ENCODE measurements at regions not wholly inside any gene's neighbourhood (a gene's known extent, or its start where the extent isn't known, plus 50 kb on each side); places are given as distances from the start of the nearest gene placed in this dataset.

DNA sequence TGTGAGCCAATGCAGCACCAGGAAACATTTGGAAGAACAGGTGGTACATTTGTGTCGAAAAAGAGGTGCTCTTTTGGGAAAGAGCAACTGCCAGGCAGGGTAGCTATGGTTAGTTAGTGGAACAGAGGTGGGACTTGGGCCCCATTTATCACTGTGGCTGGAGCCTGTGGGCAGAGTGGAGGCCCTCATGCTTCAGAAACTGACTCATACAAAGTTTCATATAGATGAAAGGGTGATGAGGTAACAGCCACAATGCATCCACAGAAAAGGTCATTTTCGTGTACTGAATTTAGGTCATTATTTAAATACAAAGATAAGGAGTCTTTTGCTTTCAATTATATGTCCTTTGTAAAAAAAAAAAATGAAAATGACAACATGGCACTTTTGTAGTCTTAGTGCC lies 76.4 kb upstream of the HS3ST5 start (continued):
- TF ChIP-seq, protein P1, sequence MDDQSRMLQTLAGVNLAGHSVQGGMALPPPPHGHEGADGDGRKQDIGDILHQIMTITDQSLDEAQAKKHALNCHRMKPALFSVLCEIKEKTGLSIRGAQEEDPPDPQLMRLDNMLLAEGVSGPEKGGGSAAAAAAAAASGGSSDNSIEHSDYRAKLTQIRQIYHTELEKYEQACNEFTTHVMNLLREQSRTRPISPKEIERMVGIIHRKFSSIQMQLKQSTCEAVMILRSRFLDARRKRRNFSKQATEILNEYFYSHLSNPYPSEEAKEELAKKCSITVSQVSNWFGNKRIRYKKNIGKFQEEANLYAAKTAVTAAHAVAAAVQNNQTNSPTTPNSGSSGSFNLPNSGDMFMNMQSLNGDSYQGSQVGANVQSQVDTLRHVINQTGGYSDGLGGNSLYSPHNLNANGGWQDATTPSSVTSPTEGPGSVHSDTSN (IDR thresholded peaks at IDR 0.05; ENCODE audit: insufficient replicate concordance, low read depth, low read length) = peak; percentile 61
- TF ChIP-seq HCFC1 (IDR thresholded peaks at IDR 0.05; ENCODE audit: low read length) = no peak
- TF ChIP-seq NFYA (IDR thresholded peaks at IDR 0.05; ENCODE audit: borderline replicate concordance, low read depth, low read length) = no peak
- TF ChIP-seq STAT1 (conservative IDR thresholded peaks at IDR 0.05) = no peak
- no peak for TF ChIP-seq SP1 (IDR thresholded peaks at IDR 0.05; ENCODE audit: low read depth, low read length)
- TF ChIP-seq MYB (IDR thresholded peaks at IDR 0.05; ENCODE audit: borderline replicate concordance, low read depth, low read length) = no peak
- no peak for TF ChIP-seq GATAD2B (conservative IDR thresholded peaks at IDR 0.05; ENCODE audit: low read depth)
- no peak for TF ChIP-seq ZNF274 (IDR thresholded peaks at IDR 0.05; ENCODE audit: insufficient read depth, insufficient read length)
- no peak for TF ChIP-seq NBN (IDR thresholded peaks at IDR 0.05)
- 0 out of 2 replicates have a peak, but pooled peaks have one; percentile 29 for TF ChIP-seq IRF4 (IDR thresholded peaks at IDR 0.05; ENCODE audit: low read depth, low read length)
- TF ChIP-seq, protein P2, sequence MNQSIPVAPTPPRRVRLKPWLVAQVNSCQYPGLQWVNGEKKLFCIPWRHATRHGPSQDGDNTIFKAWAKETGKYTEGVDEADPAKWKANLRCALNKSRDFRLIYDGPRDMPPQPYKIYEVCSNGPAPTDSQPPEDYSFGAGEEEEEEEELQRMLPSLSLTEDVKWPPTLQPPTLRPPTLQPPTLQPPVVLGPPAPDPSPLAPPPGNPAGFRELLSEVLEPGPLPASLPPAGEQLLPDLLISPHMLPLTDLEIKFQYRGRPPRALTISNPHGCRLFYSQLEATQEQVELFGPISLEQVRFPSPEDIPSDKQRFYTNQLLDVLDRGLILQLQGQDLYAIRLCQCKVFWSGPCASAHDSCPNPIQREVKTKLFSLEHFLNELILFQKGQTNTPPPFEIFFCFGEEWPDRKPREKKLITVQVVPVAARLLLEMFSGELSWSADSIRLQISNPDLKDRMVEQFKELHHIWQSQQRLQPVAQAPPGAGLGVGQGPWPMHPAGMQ (IDR thresholded peaks at IDR 0.05; ENCODE audit: borderline replicate concordance) = no peak
- no peak for TF ChIP-seq ESRRA (IDR thresholded peaks at IDR 0.05; ENCODE audit: low read length)
- TF ChIP-seq, protein P3, sequence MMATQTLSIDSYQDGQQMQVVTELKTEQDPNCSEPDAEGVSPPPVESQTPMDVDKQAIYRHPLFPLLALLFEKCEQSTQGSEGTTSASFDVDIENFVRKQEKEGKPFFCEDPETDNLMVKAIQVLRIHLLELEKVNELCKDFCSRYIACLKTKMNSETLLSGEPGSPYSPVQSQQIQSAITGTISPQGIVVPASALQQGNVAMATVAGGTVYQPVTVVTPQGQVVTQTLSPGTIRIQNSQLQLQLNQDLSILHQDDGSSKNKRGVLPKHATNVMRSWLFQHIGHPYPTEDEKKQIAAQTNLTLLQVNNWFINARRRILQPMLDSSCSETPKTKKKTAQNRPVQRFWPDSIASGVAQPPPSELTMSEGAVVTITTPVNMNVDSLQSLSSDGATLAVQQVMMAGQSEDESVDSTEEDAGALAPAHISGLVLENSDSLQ (IDR thresholded peaks at IDR 0.05) = peak; percentile 67
- TF ChIP-seq POLR2AphosphoS5 (IDR thresholded peaks at IDR 0.05; ENCODE audit: low read length) = no peak
- no peak for TF ChIP-seq EZH2 (IDR thresholded peaks at IDR 0.05; ENCODE audit: borderline replicate concordance, control insufficient read depth, low read depth, low read length)
- no peak for TF ChIP-seq FOXK2 (IDR thresholded peaks at IDR 0.05)
- no peak for TF ChIP-seq PAX5 (IDR thresholded peaks at IDR 0.05; ENCODE audit: borderline replicate concordance, low read depth, low read length)
- TF ChIP-seq, protein P4, sequence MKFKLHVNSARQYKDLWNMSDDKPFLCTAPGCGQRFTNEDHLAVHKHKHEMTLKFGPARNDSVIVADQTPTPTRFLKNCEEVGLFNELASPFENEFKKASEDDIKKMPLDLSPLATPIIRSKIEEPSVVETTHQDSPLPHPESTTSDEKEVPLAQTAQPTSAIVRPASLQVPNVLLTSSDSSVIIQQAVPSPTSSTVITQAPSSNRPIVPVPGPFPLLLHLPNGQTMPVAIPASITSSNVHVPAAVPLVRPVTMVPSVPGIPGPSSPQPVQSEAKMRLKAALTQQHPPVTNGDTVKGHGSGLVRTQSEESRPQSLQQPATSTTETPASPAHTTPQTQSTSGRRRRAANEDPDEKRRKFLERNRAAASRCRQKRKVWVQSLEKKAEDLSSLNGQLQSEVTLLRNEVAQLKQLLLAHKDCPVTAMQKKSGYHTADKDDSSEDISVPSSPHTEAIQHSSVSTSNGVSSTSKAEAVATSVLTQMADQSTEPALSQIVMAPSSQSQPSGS (IDR thresholded peaks at IDR 0.05; ENCODE audit: low read length) = peak; percentile 75
- TF ChIP-seq NFXL1 (IDR thresholded peaks at IDR 0.05; ENCODE audit: borderline replicate concordance) = no peak
- no peak for TF ChIP-seq TCF3 (IDR thresholded peaks at IDR 0.05; ENCODE audit: borderline replicate concordance, insufficient read depth, low read depth, low read length)
- TF ChIP-seq, protein P5, sequence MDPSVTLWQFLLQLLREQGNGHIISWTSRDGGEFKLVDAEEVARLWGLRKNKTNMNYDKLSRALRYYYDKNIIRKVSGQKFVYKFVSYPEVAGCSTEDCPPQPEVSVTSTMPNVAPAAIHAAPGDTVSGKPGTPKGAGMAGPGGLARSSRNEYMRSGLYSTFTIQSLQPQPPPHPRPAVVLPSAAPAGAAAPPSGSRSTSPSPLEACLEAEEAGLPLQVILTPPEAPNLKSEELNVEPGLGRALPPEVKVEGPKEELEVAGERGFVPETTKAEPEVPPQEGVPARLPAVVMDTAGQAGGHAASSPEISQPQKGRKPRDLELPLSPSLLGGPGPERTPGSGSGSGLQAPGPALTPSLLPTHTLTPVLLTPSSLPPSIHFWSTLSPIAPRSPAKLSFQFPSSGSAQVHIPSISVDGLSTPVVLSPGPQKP (IDR thresholded peaks at IDR 0.05; ENCODE audit: low read depth, low read length) = no peak
- TF ChIP-seq, protein P6, sequence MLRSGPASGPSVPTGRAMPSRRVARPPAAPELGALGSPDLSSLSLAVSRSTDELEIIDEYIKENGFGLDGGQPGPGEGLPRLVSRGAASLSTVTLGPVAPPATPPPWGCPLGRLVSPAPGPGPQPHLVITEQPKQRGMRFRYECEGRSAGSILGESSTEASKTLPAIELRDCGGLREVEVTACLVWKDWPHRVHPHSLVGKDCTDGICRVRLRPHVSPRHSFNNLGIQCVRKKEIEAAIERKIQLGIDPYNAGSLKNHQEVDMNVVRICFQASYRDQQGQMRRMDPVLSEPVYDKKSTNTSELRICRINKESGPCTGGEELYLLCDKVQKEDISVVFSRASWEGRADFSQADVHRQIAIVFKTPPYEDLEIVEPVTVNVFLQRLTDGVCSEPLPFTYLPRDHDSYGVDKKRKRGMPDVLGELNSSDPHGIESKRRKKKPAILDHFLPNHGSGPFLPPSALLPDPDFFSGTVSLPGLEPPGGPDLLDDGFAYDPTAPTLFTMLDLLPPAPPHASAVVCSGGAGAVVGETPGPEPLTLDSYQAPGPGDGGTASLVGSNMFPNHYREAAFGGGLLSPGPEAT (IDR thresholded peaks at IDR 0.05; ENCODE audit: low read depth) = no peak
- TF ChIP-seq KLF5 (IDR thresholded peaks at IDR 0.05; ENCODE audit: partially characterized antibody) = no peak
- no peak for TF ChIP-seq CBX3 (IDR thresholded peaks at IDR 0.05; ENCODE audit: borderline replicate concordance, low read depth)
- TF ChIP-seq NR2C2 (IDR thresholded peaks at IDR 0.05; ENCODE audit: borderline replicate concordance, control insufficient read depth, insufficient read length, low read depth) = no peak
- no peak for TF ChIP-seq MTA3 (IDR thresholded peaks at IDR 0.05; ENCODE audit: borderline replicate concordance, low read length)
